ENCODE measurements at regions not wholly inside any gene's neighbourhood (a gene's known extent, or its start where the extent isn't known, plus 50 kb on each side); places are given as distances from the start of the nearest gene placed in this dataset.

GRCh38 chr7:125747966-125748365, 818.3 kb upstream of the POT1 start:
- Mint-ChIP-seq H3K27me3 (ENCODE audit: low read depth) (no peaks in the 10 kb centered on the region), H3K27ac (no peak overlapping the region), H3K4me3 (no peak overlapping the region), H3K4me1 (ENCODE audit: low read depth) (no peaks in the 10 kb centered on the region), H3K9me3 (peaks cover 8% of the 10 kb centered on the region in 2 donors), H3K36me3 (ENCODE audit: insufficient read depth in 2 of 2) (no peaks in the 10 kb centered on the region)
- ATAC-seq (replicated peaks in 1 of 2) (no peak), DNase-seq (no peak)

GRCh38 chr7:125746510-125746909, 816.9 kb upstream of the POT1 start:
- H3K4me1 Mint-ChIP-seq (ENCODE audit: low read depth), result no peaks in the 10 kb centered on the region
- H3K4me3 Mint-ChIP-seq, result no peak overlapping the region
- ATAC-seq (replicated peaks in 1 of 2), result no peak
- no peaks in the 10 kb centered on the region for H3K27me3 Mint-ChIP-seq (ENCODE audit: low read depth)
- peaks cover 10% of the 10 kb centered on the region in 2 donors for H3K9me3 Mint-ChIP-seq
- no peaks in the 10 kb centered on the region for H3K36me3 Mint-ChIP-seq (ENCODE audit: insufficient read depth in 2 of 2)
- DNase-seq, result no peak
- no peak overlapping the region for H3K27ac Mint-ChIP-seq

GRCh38 chr7:125727215-125727614, 797.6 kb upstream of the POT1 start:
- Mint-ChIP-seq H3K9me3 (peaks cover 2% of the 10 kb centered on the region in 2 donors), H3K27me3 (ENCODE audit: low read depth) (no peaks in the 10 kb centered on the region), H3K4me1 (ENCODE audit: low read depth) (no peaks in the 10 kb centered on the region), H3K4me3 (no peak overlapping the region), H3K36me3 (ENCODE audit: insufficient read depth in 2 of 2) (no peaks in the 10 kb centered on the region), H3K27ac (no peak overlapping the region)
- DNase-seq (no peak), ATAC-seq (replicated peaks in 1 of 2) (no peak)

GRCh38 chr7:125695626-125696025, 766.0 kb upstream of the POT1 start:
- Mint-ChIP-seq H3K27me3 (ENCODE audit: low read depth) (no peaks in the 10 kb centered on the region), H3K27ac (no peak overlapping the region), H3K36me3 (ENCODE audit: insufficient read depth in 2 of 2) (no peaks in the 10 kb centered on the region), H3K4me1 (ENCODE audit: low read depth) (no peaks in the 10 kb centered on the region), H3K9me3 (peaks cover 3 to 5% of the 10 kb centered on the region in 2 donors), H3K4me3 (no peak overlapping the region)
- DNase-seq (no peak), ATAC-seq (replicated peaks in 1 of 2) (no peak)

DNA sequence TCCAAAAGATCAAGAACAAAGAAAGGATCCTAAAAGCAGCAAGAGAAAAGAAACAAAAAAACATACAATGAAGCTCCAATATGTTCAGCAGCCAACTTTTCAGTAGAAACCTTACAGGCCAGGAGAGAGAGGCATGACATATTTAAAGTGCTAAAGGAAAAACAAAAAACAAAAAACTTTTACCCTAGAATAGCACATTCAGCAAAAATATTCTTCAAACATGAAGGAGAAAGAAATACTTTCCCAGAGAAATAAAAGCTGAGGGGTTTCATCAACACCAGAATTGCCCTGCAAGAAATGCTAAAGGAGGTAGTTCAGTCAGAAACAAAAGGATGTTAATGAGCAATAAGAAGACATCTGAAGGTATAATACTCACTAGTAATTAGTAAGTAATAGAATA, 753.5 kb upstream of the POT1 start:
- peaks cover 9 to 13% of the 10 kb centered on the region in 2 donors for H3K9me3 Mint-ChIP-seq
- no peaks in the 10 kb centered on the region for H3K36me3 Mint-ChIP-seq (ENCODE audit: insufficient read depth in 2 of 2)
- DNase-seq (no peak), ATAC-seq (replicated peaks in 1 of 2) (no peak)
- H3K27me3 Mint-ChIP-seq (ENCODE audit: low read depth), result no peaks in the 10 kb centered on the region
- H3K27ac Mint-ChIP-seq, result no peak overlapping the region
- no peak overlapping the region for H3K4me3 Mint-ChIP-seq
- H3K4me1 Mint-ChIP-seq (ENCODE audit: low read depth), result no peaks in the 10 kb centered on the region

DNA sequence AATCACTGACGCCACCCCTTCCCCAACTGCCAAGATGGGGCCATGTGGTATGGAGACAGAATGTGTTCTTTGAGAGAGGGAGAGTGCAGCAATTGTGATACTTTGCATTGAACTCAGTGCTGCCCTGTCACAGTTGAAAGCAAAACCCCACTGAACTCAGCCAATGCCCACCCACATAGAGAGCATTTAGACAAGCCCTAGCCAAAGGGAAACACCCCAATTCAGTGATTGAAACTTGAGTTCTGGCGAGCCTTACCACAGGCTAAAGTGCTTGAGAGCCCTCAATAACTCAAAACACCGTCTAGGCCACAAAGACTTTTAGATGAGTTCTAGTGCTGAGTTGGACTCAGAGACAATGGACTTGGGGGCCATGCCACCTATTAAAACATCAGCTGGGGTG, 751.9 kb upstream of the POT1 start:
- ATAC-seq (replicated peaks in 1 of 2) (no peak), DNase-seq (no peak)
- no peak overlapping the region for H3K27ac Mint-ChIP-seq
- H3K4me3 Mint-ChIP-seq, result no peak overlapping the region
- H3K27me3 Mint-ChIP-seq (ENCODE audit: low read depth), result no peaks in the 10 kb centered on the region
- no peaks in the 10 kb centered on the region for H3K36me3 Mint-ChIP-seq (ENCODE audit: insufficient read depth in 2 of 2)
- H3K4me1 Mint-ChIP-seq (ENCODE audit: low read depth), result no peaks in the 10 kb centered on the region
- peaks cover 6 to 13% of the 10 kb centered on the region in 2 donors for H3K9me3 Mint-ChIP-seq

- no peaks in the 10 kb centered on the region for H3K36me3 Mint-ChIP-seq (ENCODE audit: insufficient read depth in 2 of 2)
- no peak overlapping the region for H3K27ac Mint-ChIP-seq
- no peaks in the 10 kb centered on the region for H3K27me3 Mint-ChIP-seq (ENCODE audit: low read depth)
These were observed 749.1 kb upstream of the POT1 start for GRCh38 chr7:125678771-125679170.

GRCh38 chr7:125675640-125676039, 746.0 kb upstream of the POT1 start:
- no peaks in the 10 kb centered on the region for H3K4me1 Mint-ChIP-seq (ENCODE audit: low read depth)
- H3K9me3 Mint-ChIP-seq, result no peaks in the 10 kb centered on the region

More at GRCh38 chr7:125678771-125679170, 749.1 kb upstream of the POT1 start:
- Mint-ChIP-seq H3K4me1 (ENCODE audit: low read depth) (no peaks in the 10 kb centered on the region), H3K4me3 (no peak overlapping the region), H3K9me3 (peaks cover 6 to 7% of the 10 kb centered on the region in 2 donors)
- DNase-seq (no peak), ATAC-seq (replicated peaks in 1 of 2) (no peak)

DNA sequence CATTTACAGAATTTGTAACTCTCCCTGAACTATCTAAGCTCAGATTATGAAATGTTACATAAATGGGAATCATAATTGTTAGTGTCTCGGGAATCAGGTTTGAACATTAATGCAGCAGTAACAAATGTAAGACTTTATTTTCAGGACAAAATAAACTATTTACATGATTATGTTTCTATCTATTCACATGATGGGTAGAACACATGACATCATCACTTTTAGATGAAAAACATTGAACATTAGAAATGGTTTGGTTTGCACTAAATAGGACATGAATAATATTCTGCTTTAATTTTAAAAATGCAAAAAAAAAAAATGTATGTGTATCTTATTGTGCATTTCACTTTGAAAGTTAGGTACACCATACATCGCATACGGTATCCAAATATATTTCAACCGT, 745.5 kb upstream of the POT1 start:
- H3K4me1 Mint-ChIP-seq (ENCODE audit: low read depth), result no peaks in the 10 kb centered on the region
- ATAC-seq (replicated peaks in 1 of 2) (no peak), DNase-seq (no peak)
- no peak overlapping the region for H3K27ac Mint-ChIP-seq
- H3K9me3 Mint-ChIP-seq, result no peaks in the 10 kb centered on the region
- H3K4me3 Mint-ChIP-seq, result no peak overlapping the region
- H3K36me3 Mint-ChIP-seq (ENCODE audit: insufficient read depth in 2 of 2), result no peaks in the 10 kb centered on the region
- no peaks in the 10 kb centered on the region for H3K27me3 Mint-ChIP-seq (ENCODE audit: low read depth)

More at GRCh38 chr7:125675640-125676039, 746.0 kb upstream of the POT1 start:
- Mint-ChIP-seq H3K4me3 (no peak overlapping the region), H3K27ac (no peak overlapping the region), H3K27me3 (ENCODE audit: low read depth) (no peaks in the 10 kb centered on the region), H3K36me3 (ENCODE audit: insufficient read depth in 2 of 2) (no peaks in the 10 kb centered on the region)
- DNase-seq (no peak), ATAC-seq (replicated peaks in 1 of 2) (no peak)

DNA sequence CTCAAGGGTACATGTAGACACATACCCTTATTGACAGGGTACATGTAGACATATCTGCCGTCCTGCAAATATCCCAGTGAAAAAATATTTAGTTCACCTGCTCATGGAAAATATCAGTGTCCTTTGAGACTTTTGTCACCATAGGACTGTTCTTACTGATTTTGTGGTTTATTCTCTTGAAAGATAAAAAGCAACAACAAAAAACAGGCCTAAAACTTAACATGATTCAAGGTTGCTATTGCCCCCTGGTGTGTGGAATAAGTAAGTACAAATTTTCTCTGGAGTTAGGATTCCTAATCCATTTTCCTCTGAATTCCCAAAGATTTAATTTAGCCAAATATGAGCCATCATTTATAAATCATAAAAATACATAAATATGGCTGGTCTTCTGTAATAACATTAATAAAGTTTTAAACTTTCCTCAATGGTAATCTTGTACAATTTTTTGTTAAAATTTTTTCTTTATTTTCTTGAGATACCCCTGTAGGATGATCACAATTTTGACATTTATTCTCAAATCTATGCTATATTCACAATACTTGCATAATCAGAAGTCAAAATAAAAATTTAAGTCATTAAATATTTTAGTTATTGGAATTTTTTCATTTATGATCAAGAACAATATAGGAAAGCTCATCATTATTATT, 741.4 kb upstream of the POT1 start:
- DNase-seq (no peak), ATAC-seq (replicated peaks in 1 of 2) (no peak)
- H3K4me1 Mint-ChIP-seq (ENCODE audit: low read depth), result no peaks in the 10 kb centered on the region
- no peaks in the 10 kb centered on the region for H3K27me3 Mint-ChIP-seq (ENCODE audit: low read depth)
- no peaks in the 10 kb centered on the region for H3K36me3 Mint-ChIP-seq (ENCODE audit: insufficient read depth in 2 of 2)
- peaks cover 1 to 4% of the 10 kb centered on the region in 2 donors for H3K9me3 Mint-ChIP-seq
- no peak overlapping the region for H3K27ac Mint-ChIP-seq
- H3K4me3 Mint-ChIP-seq, result no peak overlapping the region

DNA sequence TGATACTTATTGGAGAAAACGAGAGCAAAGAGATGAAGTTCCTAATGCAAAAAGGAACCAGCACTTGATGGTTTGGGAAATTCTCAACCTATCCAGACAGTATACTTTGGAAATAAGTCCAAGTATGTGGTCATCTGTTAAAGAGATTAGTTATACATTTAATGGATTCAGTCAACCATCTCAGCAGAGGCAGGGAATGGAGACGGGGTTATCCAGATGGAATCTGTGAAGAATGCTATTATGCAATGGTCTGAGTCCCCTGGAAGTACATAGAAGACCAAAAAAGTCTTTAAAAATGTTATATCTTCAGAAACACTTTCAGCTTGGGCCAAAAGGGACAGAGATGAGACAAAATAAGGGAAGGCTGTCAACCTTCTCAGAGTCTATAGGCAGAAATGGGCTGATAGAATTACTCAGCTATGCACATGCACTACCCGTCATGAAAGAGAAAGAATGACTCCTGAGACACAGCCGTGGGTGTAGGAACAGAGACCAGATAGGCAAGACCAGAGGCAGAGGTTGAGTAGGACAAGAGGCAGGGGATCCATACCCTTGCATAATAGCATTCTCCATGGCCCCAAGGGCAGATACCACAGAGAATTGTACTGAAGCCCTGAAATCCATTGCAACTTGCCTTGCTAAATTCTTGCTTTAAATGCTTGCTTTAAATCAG, 738.8 kb upstream of the POT1 start:
- ATAC-seq (replicated peaks in 1 of 2) (no peak), DNase-seq (no peak)
- H3K9me3 Mint-ChIP-seq, result peaks cover 1 to 4% of the 10 kb centered on the region in 2 donors
- no peak overlapping the region for H3K4me3 Mint-ChIP-seq
- H3K36me3 Mint-ChIP-seq (ENCODE audit: insufficient read depth in 2 of 2), result no peaks in the 10 kb centered on the region
- no peaks in the 10 kb centered on the region for H3K4me1 Mint-ChIP-seq (ENCODE audit: low read depth)
- H3K27me3 Mint-ChIP-seq (ENCODE audit: low read depth), result no peaks in the 10 kb centered on the region
- H3K27ac Mint-ChIP-seq, result no peak overlapping the region

DNA sequence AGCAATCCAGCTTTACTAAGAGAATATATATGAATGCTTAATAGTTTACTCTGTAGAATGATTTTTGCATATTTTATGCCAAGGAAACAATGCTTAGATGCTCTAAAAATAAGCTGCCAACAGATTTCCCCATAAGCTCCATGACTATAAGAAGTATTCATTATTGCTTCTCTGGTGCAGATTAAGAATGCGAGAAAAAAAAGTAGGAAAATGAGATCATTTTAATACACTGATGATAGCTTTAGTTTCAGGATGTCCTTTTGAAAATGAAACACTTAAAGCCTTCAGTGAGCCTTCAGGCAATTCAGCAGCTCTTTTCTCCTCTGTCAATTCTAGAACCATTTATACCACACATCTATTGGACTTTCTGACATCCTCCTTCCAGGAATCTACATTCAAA, 735.0 kb upstream of the POT1 start:
- Mint-ChIP-seq H3K27me3 (ENCODE audit: low read depth) (no peaks in the 10 kb centered on the region), H3K9me3 (peaks cover 4 to 8% of the 10 kb centered on the region in 2 donors), H3K4me3 (no peak overlapping the region), H3K4me1 (ENCODE audit: low read depth) (no peaks in the 10 kb centered on the region), H3K27ac (no peak overlapping the region), H3K36me3 (ENCODE audit: insufficient read depth in 2 of 2) (no peaks in the 10 kb centered on the region)
- DNase-seq (no peak), ATAC-seq (replicated peaks in 1 of 2) (no peak)

GRCh38 chr7:125663961-125664360, 734.3 kb upstream of the POT1 start:
- H3K9me3 Mint-ChIP-seq, result peaks cover 4 to 8% of the 10 kb centered on the region in 2 donors
- no peaks in the 10 kb centered on the region for H3K36me3 Mint-ChIP-seq (ENCODE audit: insufficient read depth in 2 of 2)
- no peaks in the 10 kb centered on the region for H3K27me3 Mint-ChIP-seq (ENCODE audit: low read depth)
- ATAC-seq (replicated peaks in 1 of 2), result no peak
- no peak for DNase-seq
- no peaks in the 10 kb centered on the region for H3K4me1 Mint-ChIP-seq (ENCODE audit: low read depth)
- no peak overlapping the region for H3K27ac Mint-ChIP-seq
- no peak overlapping the region for H3K4me3 Mint-ChIP-seq

- Mint-ChIP-seq H3K9me3 (peaks cover 3 to 4% of the 10 kb centered on the region in 2 donors), H3K27ac (no peak overlapping the region), H3K4me3 (no peak overlapping the region), H3K36me3 (ENCODE audit: insufficient read depth in 2 of 2) (no peaks in the 10 kb centered on the region), H3K4me1 (ENCODE audit: low read depth) (no peaks in the 10 kb centered on the region), H3K27me3 (ENCODE audit: low read depth) (no peaks in the 10 kb centered on the region)
- ATAC-seq (replicated peaks in 1 of 2), result no peak
- no peak for DNase-seq
These were observed 732.1 kb upstream of the POT1 start for GRCh38 chr7:125661677-125662076.
